RPMI8226 (cell line): ENCODE measurements at regions not wholly inside any gene's neighbourhood (a gene's known extent, or its start where the extent isn't known, plus 50 kb on each side); places are given as distances from the start of the nearest gene placed in this dataset.

ENCODE experiments used
- DNase-seq: peaks from one replicate; pipeline ENCODE4 v3.0.0-alpha.2; 2015

GRCh38 chr12:105820429-105821125 lies 318.2 kb downstream of the NUAK1 start:
- DNase-seq: no peak

- no peak for DNase-seq
These were observed 316.3 kb downstream of the NUAK1 start for GRCh38 chr12:105822131-105823105.

- no peak for DNase-seq
These were observed 314.9 kb downstream of the NUAK1 start for GRCh38 chr12:105823810-105824209.

- DNase-seq: no peak
These were observed 313.6 kb downstream of the NUAK1 start for GRCh38 chr12:105825141-105825540.

- no peak for DNase-seq
These were observed 307.4 kb downstream of the NUAK1 start for GRCh38 chr12:105831372-105831771.

GRCh38 chr12:105832021-105832420 lies 306.7 kb downstream of the NUAK1 start:
- DNase-seq: no peak

GRCh38 chr12:105832806-105833205 lies 305.9 kb downstream of the NUAK1 start:
- no peak for DNase-seq

GRCh38 chr12:105834496-105834895 lies 304.3 kb downstream of the NUAK1 start:
- no peak for DNase-seq

- no peak for DNase-seq
These were observed 303.0 kb downstream of the NUAK1 start for GRCh38 chr12:105835580-105836241.

- DNase-seq: no peak
These were observed 302.5 kb downstream of the NUAK1 start for GRCh38 chr12:105836242-105836622.

GRCh38 chr12:105839629-105840127 lies 299.1 kb downstream of the NUAK1 start:
- DNase-seq: no peak

- DNase-seq: no peak
These were observed 298.4 kb downstream of the NUAK1 start for GRCh38 chr12:105840384-105840783.

- DNase-seq: no peak
These were observed 296.9 kb downstream of the NUAK1 start for GRCh38 chr12:105841840-105842239.

GRCh38 chr12:105843561-105843960 lies 295.2 kb downstream of the NUAK1 start:
- DNase-seq: no peak

- DNase-seq: no peak
These were observed 294.6 kb downstream of the NUAK1 start for GRCh38 chr12:105843986-105844760.

GRCh38 chr12:105846331-105846730 lies 292.4 kb downstream of the NUAK1 start:
- no peak for DNase-seq

GRCh38 chr12:105847068-105847467 lies 291.7 kb downstream of the NUAK1 start:
- DNase-seq: no peak

GRCh38 chr12:105848286-105848685 lies 290.5 kb downstream of the NUAK1 start:
- DNase-seq: no peak

GRCh38 chr12:105850103-105850968 lies 288.4 kb downstream of the NUAK1 start:
- no peak for DNase-seq

GRCh38 chr12:105852496-105852895 lies 286.3 kb downstream of the NUAK1 start:
- no peak for DNase-seq

- no peak for DNase-seq
These were observed 285.8 kb downstream of the NUAK1 start for GRCh38 chr12:105852951-105853350.
